Aorta (tissue), 5 donors: ENCODE measurements at regions not wholly inside any gene's neighbourhood (a gene's known extent, or its start where the extent isn't known, plus 50 kb on each side); places are given as distances from the start of the nearest gene placed in this dataset.
A peak's percentile ranks its signal among the peaks of the same experiment; 100 is the strongest.

ENCODE experiments used
- ATAC-seq: fragments of 200-7000 bp; cut with Tn5 transposase; one replicate; pipeline ENCODE4 v1.9.1; 2022; ENCODE audit warnings: moderate library complexity; ENCODE audit not compliant: low FRiP score
- DNase-seq, 2 donors: peaks; one replicate each; pipeline ENCODE4 v3.0.0-alpha.2; 2020
- H3K27ac ChIP-seq, 2 donors: one replicate each; pipeline ENCODE4 v1.5.1; 2013; ENCODE audit warnings: low read length in 2 of 2, mild to moderate bottlenecking in 2 of 2, moderate library complexity in 2 of 2, control low read depth in 1 of 2, inconsistent platforms in 1 of 2, low read depth in 1 of 2
- H3K27me3 ChIP-seq, 2 donors: one replicate each; pipeline ENCODE4 v1.6.1; 2013; ENCODE audit warnings: control low read depth in 1 of 2, low read length in 1 of 2, mild to moderate bottlenecking in 1 of 2, moderate library complexity in 1 of 2; ENCODE audit not compliant: insufficient read depth in 2 of 2, control insufficient read depth in 1 of 2
- H3K36me3 ChIP-seq, 2 donors: one replicate each; pipeline ENCODE4 v1.6.1; 2013; ENCODE audit warnings: control low read depth in 1 of 2, low read length in 1 of 2, mild to moderate bottlenecking in 1 of 2; ENCODE audit not compliant: insufficient read depth in 2 of 2, control insufficient read depth in 1 of 2
- H3K4me1 ChIP-seq, 2 donors: one replicate each; pipeline ENCODE4 v1.6.1; 2013; ENCODE audit warnings: low read length in 2 of 2, control low read depth in 1 of 2, mild to moderate bottlenecking in 1 of 2, moderate library complexity in 1 of 2; ENCODE audit not compliant: insufficient read depth in 2 of 2, control insufficient read depth in 1 of 2
- H3K4me3 ChIP-seq, 2 donors: one replicate each; pipeline ENCODE4 v1.5.1; 2013; ENCODE audit warnings: low read length in 2 of 2, control low read depth in 1 of 2, mild to moderate bottlenecking in 1 of 2
- H3K9me3 ChIP-seq: one replicate; pipeline ENCODE4 v1.6.1; 2013; ENCODE audit warnings: mild to moderate bottlenecking, low read length; ENCODE audit not compliant: control insufficient read depth
- WGBS, 2 donors: extraction: QIAGEN DNeasy Blood & Tissue Kit; methylation state at CpG; one replicate each; pipeline ENCODE4 v1.1.7; 2013; 5-methylcytosine and 5-hydroxymethylcytosine counted together
- intact Hi-C, 2 donors: fragments of 100-400 bp; cut with DNase I; formaldehyde crosslinking; loops; one replicate each; pipeline versions ENCODE4 v1.14.2 to v1.15.0; 2022
- donor health status: healthy with polysubstance abuse.
- donor health status: Bipolar disorder and iron deficiency.
- donor health status: DM: no; HTN: no; CAD: no.
- donor health status: DM: no; HTN: no; CAD: no.
- donor health status: DM: yes; HTN: yes; CAD: no.

GRCh38 chr7:26547156-26547555 is 255.5 kb downstream of the SNX10 start:
- WGBS, 2 donors: 77 to 85% methylated on average over 3 of the region's 3 CpGs

GRCh38 chr7:26549281-26549944 is 257.8 kb downstream of the SNX10 start:
- no peaks in the 10 kb centered on the region for H3K4me1 ChIP-seq
- peaks cover 8% of the 10 kb centered on the region for H3K9me3 ChIP-seq
- H3K27ac ChIP-seq: no peak overlapping the region
- no peaks in the 10 kb centered on the region for H3K27me3 ChIP-seq
- no peaks in the 10 kb centered on the region for H3K36me3 ChIP-seq
- peak; percentile 61 for ATAC-seq
- no peak for DNase-seq
- H3K4me3 ChIP-seq: no peak overlapping the region
- 66 to 69% methylated on average over 11 of the region's 11 CpGs for WGBS, 2 donors
- intact Hi-C loops: no loop called here

More at GRCh38 chr7:26547156-26547555, 255.5 kb downstream of the SNX10 start:
- H3K27me3 ChIP-seq: no peaks in the 10 kb centered on the region
- H3K4me3 ChIP-seq: no peak overlapping the region
- no peaks in the 10 kb centered on the region for H3K36me3 ChIP-seq
- DNase-seq (no peak), ATAC-seq (no peak)
- H3K9me3 ChIP-seq: peaks cover 8% of the 10 kb centered on the region
- no peak overlapping the region for H3K27ac ChIP-seq
- intact Hi-C loops: no loop called here
- H3K4me1 ChIP-seq: no peaks in the 10 kb centered on the region

DNA sequence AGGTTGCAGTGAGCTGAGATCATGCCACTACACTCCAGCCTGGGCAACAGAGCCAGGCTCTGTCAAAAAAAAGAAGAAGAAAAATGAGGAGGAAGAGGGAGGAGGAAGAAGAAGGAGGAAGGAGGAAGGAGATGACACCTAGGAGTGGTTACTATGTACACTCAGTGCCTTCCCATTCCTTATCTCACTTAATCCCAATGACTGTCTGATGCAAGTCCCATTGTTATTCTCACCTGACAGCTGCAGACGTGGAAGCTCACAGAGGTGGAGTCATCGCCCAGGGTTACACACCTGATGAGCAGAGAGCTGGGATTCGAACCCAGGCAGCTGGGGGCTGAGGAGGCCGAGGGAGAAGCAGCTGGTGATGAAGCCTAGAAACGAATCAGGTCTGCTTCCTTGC is 258.8 kb downstream of the SNX10 start:
- no peaks in the 10 kb centered on the region for H3K27me3 ChIP-seq
- no peak overlapping the region for H3K27ac ChIP-seq
- DNase-seq (no peak), ATAC-seq (no peak)
- 70 to 75% methylated on average over 5 of the region's 5 CpGs for WGBS, 2 donors
- H3K4me1 ChIP-seq: no peaks in the 10 kb centered on the region
- intact Hi-C loops: no loop called here
- H3K9me3 ChIP-seq: peaks cover 8% of the 10 kb centered on the region
- no peaks in the 10 kb centered on the region for H3K36me3 ChIP-seq
- H3K4me3 ChIP-seq: no peak overlapping the region

GRCh38 chr7:26551740-26552139 is 260.1 kb downstream of the SNX10 start:
- DNase-seq (no peak), ATAC-seq (no peak)
- intact Hi-C loops: no loop called here
- no peaks in the 10 kb centered on the region for H3K4me1 ChIP-seq
- H3K27ac ChIP-seq: no peak overlapping the region
- H3K4me3 ChIP-seq: no peak overlapping the region
- peaks cover 8% of the 10 kb centered on the region for H3K9me3 ChIP-seq
- 72 to 76% methylated on average over 9 of the region's 9 CpGs for WGBS, 2 donors
- H3K27me3 ChIP-seq: no peaks in the 10 kb centered on the region
- H3K36me3 ChIP-seq: no peaks in the 10 kb centered on the region

- DNase-seq (no peak), ATAC-seq (no peak)
- intact Hi-C loops: no loop called here
- peaks cover 4% of the 10 kb centered on the region for H3K9me3 ChIP-seq
- H3K4me3 ChIP-seq: no peak overlapping the region
- H3K27me3 ChIP-seq: no peaks in the 10 kb centered on the region
- 57 to 66% methylated on average over 2 of the region's 2 CpGs for WGBS, 2 donors
- no peaks in the 10 kb centered on the region for H3K36me3 ChIP-seq
- H3K4me1 ChIP-seq: no peaks in the 10 kb centered on the region
- H3K27ac ChIP-seq: no peak overlapping the region
Observed at GRCh38 chr7:26553128-26553527, 261.5 kb downstream of the SNX10 start.

DNA sequence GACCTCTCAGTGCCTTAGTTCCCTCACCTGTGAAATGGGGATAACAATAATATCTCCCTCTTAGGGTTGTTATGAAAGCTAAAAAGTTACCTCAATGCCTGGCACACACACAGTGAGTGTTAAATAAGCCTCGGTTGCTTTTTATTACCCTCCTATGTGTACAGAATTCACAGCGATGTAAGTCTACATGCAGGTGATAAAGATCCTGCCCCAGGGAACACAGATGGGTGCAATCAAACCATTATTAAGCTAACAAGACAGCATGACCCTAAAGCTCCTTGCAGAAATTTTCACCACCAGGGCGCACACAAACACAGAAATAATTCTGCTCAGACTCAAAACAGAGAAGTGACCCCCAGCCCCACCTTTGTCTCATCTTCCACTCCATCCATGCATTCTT is 261.9 kb downstream of the SNX10 start:
- 70 to 72% methylated on average over 3 of the region's 3 CpGs for WGBS, 2 donors
- H3K27me3 ChIP-seq: no peaks in the 10 kb centered on the region
- no peaks in the 10 kb centered on the region for H3K4me1 ChIP-seq
- no peak for DNase-seq
- intact Hi-C loops: no loop called here
- H3K4me3 ChIP-seq: no peak overlapping the region
- H3K36me3 ChIP-seq: no peaks in the 10 kb centered on the region
- ATAC-seq: no peak
- peaks cover 1% of the 10 kb centered on the region for H3K9me3 ChIP-seq
- H3K27ac ChIP-seq: no peak overlapping the region

- H3K9me3 ChIP-seq: peaks cover 1% of the 10 kb centered on the region
- WGBS, 2 donors: 82 to 83% methylated on average over 3 of the region's 3 CpGs
- no peak for ATAC-seq
Observed at GRCh38 chr7:26554952-26555351, 263.3 kb downstream of the SNX10 start.

GRCh38 chr7:26556061-26556881 is 264.6 kb downstream of the SNX10 start:
- Histone ChIP-seq H3K4me1 (no peaks in the 10 kb centered on the region), H3K9me3 (peaks cover 1% of the 10 kb centered on the region), H3K27me3 (no peaks in the 10 kb centered on the region), H3K4me3 (no peak overlapping the region), H3K36me3 (no peaks in the 10 kb centered on the region), H3K27ac (no peak overlapping the region)
- intact Hi-C loops: no loop called here
- ATAC-seq (no peak), DNase-seq (no peak)
- WGBS, 2 donors: 37 to 45% methylated on average over 12 of the region's 12 CpGs

More at GRCh38 chr7:26554952-26555351, 263.3 kb downstream of the SNX10 start:
- no peaks in the 10 kb centered on the region for H3K36me3 ChIP-seq
- intact Hi-C loops: no loop called here
- H3K4me3 ChIP-seq: no peak overlapping the region
- no peaks in the 10 kb centered on the region for H3K4me1 ChIP-seq
- DNase-seq: no peak
- no peak overlapping the region for H3K27ac ChIP-seq
- H3K27me3 ChIP-seq: no peaks in the 10 kb centered on the region
